NCI-H446 treated with DMSO at 0.1 percent for 48 hours (cell line): ENCODE measurements at regions not wholly inside any gene's neighbourhood (a gene's known extent, or its start where the extent isn't known, plus 50 kb on each side); places are given as distances from the start of the nearest gene placed in this dataset.

ENCODE experiments used
- DNase-seq: peaks from one replicate; lab custom pipeline; 2025; lab: John Stamatoyannopoulos, UW

GRCh38 chr1:82578086-82578726 is 777.5 kb downstream of the ADGRL2 start:
- no peak for DNase-seq

DNA sequence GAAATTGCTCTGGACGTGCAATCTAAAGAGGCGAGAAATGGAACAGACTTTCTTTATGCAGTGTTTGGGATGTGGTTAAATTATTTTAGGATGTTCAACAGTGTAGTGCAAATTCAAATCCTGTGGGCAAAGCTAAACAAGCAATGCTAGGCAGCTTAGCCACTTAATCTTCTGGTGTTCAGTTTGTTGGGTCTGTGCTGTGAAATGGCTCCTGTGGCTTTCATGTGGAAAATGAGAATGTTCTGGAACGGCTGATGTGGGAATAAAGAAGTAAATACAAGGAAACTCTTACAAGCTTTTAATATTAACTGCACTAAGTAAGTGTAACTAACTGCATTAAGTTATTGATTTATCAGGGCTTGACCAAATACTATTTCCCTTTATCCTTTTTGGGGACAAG is 766.6 kb downstream of the ADGRL2 start:
- no peak for DNase-seq

DNA sequence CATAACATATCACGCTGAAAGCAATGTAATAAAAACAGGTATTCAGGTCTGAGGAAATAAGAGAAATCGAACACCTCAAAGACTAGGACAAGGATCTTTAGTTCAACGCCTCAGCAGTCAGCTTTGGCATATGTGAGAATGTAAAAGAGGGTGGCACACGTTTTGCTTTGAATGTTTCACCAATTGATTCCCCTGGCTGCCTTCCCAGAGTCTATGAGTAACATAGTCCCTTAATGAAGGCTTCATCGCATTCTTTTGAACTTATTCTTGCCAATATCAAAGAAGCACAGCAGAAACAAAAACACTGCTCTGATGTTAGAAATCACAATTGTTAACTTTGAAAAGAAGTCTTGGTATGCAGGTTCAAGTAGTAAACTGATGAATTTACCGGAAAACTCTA is 764.8 kb downstream of the ADGRL2 start:
- DNase-seq, result peak; percentile 94

- DNase-seq, result peak; percentile 83
These were observed 764.4 kb downstream of the ADGRL2 start for GRCh38 chr1:82565146-82565545.

GRCh38 chr1:82564333-82564732 is 763.6 kb downstream of the ADGRL2 start:
- DNase-seq, result no peak

GRCh38 chr1:82562448-82562847 is 761.7 kb downstream of the ADGRL2 start:
- DNase-seq, result no peak

- DNase-seq, result no peak
These were observed 759.8 kb downstream of the ADGRL2 start for GRCh38 chr1:82560566-82560965.

GRCh38 chr1:82555501-82555900 is 754.8 kb downstream of the ADGRL2 start:
- no peak for DNase-seq

DNA sequence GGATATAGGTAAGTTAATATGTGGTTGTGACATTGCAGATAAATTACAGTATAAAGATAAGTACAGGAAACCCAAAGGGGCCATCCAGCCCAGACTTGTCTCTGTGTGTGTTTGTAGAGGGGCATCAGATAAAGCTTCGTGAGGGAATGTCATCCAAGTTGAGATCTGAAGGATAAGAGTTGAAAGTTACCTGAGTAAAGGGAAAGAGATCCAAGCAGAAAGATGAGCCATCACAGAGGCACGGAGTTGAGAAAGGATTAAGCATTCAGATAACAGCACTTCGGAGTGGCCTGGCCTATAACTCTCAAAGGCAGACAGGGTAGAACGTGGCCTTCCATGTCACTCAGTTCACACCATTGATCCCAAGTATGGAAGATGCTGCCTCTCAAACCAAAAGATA is 749.1 kb downstream of the ADGRL2 start:
- DNase-seq, result no peak

GRCh38 chr1:82542766-82543165 is 742.0 kb downstream of the ADGRL2 start:
- DNase-seq, result no peak

DNA sequence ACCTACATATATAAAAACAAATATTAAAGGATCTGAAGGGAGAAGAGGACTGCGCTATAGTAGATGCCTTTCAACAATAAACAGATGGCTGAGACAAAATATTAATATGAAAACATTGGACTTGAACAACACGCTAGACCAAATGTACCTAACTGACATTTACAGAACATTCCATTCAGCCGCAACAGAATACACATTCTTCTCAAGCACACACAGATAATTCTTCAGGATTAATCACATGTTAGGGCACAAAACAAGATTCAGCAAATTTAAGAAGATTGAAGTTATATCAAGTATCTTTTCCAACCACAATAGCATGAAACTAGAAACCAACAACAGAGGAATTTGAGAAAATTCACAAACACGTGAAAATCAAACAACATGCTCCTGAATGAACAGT is 741.4 kb downstream of the ADGRL2 start:
- no peak for DNase-seq

GRCh38 chr1:82540006-82540405 is 739.3 kb downstream of the ADGRL2 start:
- no peak for DNase-seq

DNA sequence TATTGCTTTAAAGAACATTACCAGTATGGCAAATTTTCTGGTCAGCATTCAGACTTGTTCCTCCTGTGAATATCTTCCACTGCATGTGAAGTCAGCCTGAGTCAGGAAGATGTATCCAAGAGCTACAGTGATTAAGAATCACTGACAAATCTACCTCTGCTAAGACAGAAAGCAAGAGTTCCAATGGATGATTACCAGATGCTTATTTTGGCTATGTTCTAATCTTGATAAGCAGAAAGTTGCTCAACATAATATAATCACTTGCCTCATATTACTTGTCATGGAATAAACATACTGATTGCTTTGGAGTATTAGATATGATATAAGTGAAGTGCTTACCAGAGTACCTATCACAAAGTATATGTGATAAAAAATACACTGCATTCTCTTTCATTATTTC is 738.1 kb downstream of the ADGRL2 start:
- no peak for DNase-seq

DNA sequence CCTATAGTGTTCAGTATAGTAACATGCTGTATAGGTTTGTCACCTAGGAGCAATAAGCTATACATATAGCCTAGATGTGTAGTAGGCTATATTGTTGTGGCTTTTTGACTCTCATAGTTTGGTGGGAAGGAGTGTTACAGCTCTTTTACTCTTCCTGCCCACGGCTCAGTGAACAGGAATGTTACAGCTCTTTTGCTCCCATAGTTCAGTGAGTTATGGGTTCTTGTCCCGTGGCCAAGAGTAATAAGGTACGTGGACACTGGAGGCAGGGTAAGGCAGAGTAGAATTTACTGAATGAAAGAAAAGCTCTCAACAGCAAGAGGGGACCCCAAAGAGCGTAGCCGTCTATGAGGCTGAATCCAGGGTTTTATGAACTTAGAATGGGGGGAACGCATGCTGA is 734.3 kb downstream of the ADGRL2 start:
- DNase-seq, result no peak

DNA sequence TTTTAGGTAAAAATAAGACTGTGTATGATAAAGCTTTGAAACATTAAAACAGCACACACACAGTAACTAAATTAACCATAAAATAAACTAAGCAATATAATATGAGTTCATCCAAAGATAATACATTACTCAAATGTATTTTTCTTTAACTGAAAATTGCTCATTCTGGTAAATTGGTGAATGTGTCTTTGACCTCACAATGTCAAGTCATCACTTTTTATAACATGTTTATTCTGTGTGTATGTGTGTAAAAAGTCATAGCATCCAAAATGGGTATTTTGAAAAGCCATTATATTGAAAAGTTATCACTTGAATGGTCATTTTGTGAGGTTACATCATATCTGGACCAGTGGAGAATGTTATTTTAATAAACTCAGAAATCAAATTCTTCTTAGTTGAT is 724.6 kb downstream of the ADGRL2 start:
- DNase-seq, result no peak

GRCh38 chr1:82520611-82521010 is 719.9 kb downstream of the ADGRL2 start:
- no peak for DNase-seq

GRCh38 chr1:82517586-82517985 is 716.9 kb downstream of the ADGRL2 start:
- no peak for DNase-seq

DNA sequence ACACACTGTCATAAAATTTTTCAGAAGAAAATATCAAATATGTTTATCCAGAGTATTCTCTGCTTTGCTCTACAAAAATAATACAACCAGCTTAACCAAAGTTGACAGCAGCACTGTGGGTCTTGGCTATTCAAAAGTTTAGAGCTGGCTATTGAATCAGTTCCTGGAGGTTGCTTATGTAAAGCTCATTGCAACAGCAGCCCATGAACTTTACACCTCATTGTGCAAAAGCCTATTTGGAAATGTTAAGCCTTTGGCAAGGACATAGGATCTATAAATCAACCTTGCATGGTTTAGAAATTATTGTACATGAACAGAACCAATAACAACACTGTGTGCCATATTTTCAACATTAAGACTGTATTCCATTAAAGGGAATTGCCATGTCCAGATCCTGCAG is 714.9 kb downstream of the ADGRL2 start:
- peak; percentile 82 for DNase-seq

- no peak for DNase-seq
These were observed 710.7 kb downstream of the ADGRL2 start for GRCh38 chr1:82511441-82511840.

GRCh38 chr1:82510431-82510830 is 709.7 kb downstream of the ADGRL2 start:
- DNase-seq, result no peak

DNA sequence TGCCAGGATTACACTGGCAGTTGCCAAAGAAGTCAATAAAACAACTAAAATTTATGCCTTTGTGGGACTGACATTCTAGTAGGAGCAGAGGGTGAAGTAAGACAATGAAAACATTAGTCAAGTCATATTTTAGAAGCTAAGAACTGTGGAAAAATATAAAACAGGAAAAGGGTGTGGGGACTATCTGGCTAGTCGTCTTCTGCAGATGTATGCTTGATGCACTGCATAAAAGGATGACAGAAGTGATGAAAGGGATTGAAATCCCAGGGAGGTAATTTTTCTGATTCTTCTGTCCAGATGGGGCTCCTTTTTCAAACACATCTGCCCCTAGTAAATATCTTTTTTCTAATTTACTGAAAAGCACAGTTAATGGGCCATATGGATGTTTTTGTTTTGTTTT is 706.3 kb downstream of the ADGRL2 start:
- peak; percentile 59 for DNase-seq

DNA sequence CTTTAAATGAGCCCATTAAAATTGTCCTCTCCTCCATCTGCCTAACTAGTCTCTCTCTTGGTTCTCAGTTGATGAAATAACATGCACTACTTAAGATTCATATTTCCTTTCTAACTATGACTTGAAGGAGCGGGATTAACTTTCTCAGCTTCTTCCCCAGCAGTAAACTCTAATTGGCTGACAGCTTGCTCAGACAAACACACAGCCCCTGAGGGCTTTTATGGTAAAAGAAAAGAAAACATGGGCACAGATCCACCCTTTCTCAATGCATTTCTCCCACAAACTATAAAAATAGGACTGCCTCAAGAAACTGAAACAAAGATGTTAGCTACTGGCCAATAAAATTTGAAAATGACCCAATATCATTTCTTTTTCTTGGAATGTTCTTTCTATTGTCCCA is 703.1 kb downstream of the ADGRL2 start:
- DNase-seq, result peak; percentile 4

DNA sequence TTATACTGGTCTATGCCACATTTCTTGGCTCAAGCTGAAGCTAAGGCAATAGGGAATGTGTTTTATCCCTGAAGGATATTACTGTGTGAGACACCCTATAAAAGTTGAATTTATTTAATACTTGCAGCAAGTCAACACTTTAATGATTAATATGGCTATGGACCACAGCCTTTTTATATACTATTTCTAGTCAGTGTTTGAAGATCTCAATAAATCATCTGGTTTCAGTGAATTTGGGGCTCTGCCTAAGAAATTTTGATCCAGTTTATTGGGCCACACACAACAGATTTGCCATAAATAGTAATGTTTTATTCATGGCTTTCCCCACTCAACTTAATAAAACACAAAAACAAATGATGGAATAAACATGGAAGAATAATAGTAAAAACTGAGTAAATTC is 698.3 kb downstream of the ADGRL2 start:
- DNase-seq, result no peak

- no peak for DNase-seq
These were observed 693.4 kb downstream of the ADGRL2 start for GRCh38 chr1:82494117-82494516.

DNA sequence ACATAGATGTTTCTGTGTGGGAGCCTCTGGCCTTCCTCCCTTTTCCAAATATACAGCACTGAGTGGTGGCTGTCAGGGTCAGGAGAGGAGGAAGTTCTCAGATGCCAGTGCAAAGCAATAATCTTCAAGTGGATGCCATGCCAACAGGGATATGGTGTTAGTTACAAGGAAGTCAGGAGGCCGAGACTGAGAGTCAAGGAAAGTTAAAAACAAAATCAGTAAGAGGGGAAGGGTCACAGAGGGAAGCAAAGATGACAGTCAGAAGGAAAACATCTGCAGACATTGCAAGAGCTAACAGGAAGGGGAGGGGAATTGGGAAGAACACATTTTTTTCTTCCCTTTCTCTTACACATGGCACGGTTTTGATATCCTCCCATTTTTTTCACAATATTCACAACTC is 691.4 kb downstream of the ADGRL2 start:
- DNase-seq, result no peak
